ENCODE measurements at regions not wholly inside any gene's neighbourhood (a gene's known extent, or its start where the extent isn't known, plus 50 kb on each side); places are given as distances from the start of the nearest gene placed in this dataset.
"Not testable (repeated sequence)": the region's sequence is repeated elsewhere in the genome, so short reads cannot be mapped to it uniquely, and the experiment has no call there.

- no peak for DNase-seq (ENCODE audit: low spot score)
Observed at GRCh38 chr4:173765751-173766150, 235.7 kb upstream of the HAND2 start.

GRCh38 chr4:173763389-173763788 is 233.4 kb upstream of the HAND2 start:
- no peak for DNase-seq (ENCODE audit: low spot score)

DNA sequence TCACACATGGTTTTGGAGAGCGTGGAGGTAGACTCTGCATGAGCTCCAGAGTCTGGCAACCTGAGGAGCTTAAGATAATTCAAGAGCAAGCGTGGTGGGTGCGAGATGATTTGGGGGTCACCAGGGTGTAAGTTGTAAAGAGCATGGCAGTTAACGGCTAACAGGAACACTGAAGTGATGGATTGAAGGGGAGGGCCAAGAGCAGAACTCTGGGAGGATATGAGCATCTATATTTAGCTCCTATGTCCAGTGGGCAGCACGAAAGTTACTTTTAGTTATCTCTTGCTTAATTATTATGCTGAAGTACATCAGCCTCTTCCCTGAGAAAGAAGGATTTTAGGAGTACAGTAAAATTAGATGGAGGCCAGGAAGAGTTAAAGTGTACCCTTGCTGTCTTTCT is 231.9 kb upstream of the HAND2 start:
- DNase-seq (ENCODE audit: low spot score): no peak

DNA sequence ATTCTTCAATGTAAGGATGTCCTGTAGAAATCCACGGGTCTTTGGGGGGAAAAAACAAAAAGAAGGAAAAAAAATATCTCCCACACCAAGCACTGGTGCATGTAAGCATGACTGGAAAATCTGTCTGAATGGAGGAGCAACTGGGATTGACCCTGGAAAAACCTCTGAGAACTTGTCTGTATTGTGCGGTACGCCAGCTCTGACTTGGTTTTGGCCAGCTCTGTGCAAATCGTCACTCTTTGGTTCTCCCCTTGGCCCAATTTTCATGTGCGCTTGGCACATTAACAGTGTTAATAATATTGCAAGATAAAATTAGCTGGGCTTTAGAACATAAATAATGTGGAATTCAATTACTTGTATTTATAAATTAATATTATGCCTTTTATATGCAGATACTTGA is 231.2 kb upstream of the HAND2 start:
- no peak for DNase-seq (ENCODE audit: low spot score)

- DNase-seq (ENCODE audit: low spot score): no peak
Observed at GRCh38 chr4:173758132-173758531, 228.1 kb upstream of the HAND2 start.

GRCh38 chr4:173753408-173753807 is 223.4 kb upstream of the HAND2 start:
- DNase-seq (ENCODE audit: low spot score): no peak

GRCh38 chr4:173752610-173753230 is 222.7 kb upstream of the HAND2 start:
- no peak for DNase-seq (ENCODE audit: low spot score)

GRCh38 chr4:173748353-173748752 is 218.3 kb upstream of the HAND2 start:
- DNase-seq (ENCODE audit: low spot score): no peak

- DNase-seq (ENCODE audit: low spot score): no peak
Observed at GRCh38 chr4:173747537-173748257, 217.7 kb upstream of the HAND2 start.

DNA sequence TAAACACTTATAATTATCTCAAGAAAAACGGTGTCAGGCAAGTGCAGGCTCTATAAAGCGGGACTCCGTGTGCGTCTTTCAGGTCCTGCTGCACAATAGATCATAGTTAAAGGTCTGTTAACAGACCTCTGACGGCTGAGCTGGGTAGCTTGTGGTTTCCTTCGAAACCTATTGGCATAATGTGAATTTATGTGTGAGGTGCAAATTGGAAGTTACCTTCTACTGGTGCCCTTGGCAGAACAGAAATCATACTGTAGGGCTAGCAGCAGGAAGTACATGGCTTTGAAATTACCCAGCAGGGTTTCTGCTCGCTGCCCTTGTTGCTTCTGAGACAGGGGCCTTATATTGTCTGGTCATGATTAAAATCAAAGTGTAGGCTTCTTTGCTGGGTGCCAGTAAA is 216.4 kb upstream of the HAND2 start:
- no peak for DNase-seq (ENCODE audit: low spot score)

DNA sequence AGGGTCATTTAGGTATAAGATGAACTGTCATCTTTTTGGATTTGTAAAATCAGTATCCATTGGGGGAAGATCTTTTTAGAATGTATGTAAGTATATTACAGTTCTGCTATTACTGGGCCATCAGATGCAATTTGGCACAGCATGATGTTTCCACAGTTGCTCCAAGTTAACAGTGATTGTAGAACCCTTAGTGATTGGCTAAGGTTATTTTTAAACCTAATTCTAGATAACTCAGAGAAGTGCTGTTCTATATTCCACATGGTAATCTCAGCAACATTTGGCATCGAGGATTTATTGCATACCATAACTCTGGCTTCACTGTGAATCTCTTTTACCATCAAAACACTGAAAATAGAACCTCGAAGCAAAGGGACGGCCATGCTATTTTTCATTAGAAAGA is 215.7 kb upstream of the HAND2 start:
- no peak for DNase-seq (ENCODE audit: low spot score)

DNA sequence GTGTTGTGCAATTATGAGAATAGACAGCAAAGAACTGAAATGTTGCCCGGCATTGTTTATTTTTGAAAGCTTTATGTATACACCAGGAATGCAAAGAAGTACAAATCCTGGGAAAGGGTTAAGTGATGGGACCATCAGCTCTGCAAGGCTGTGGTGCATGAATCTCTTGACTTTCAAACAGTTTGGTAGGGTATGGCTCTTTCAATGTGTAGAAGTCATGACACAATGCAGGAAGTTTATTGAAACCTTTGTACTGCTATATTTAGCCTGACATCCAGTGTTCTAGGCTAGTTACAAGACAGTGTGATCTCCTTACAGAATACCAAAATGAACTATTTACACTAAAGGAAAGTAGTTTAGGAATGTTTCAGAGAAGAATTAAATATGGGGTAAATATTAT is 206.8 kb upstream of the HAND2 start:
- no peak for DNase-seq (ENCODE audit: low spot score)

- DNase-seq (ENCODE audit: low spot score): no peak
Observed at GRCh38 chr4:173735585-173735984, 205.6 kb upstream of the HAND2 start.

- no peak for DNase-seq (ENCODE audit: low spot score)
Observed at GRCh38 chr4:173735049-173735448, 205.0 kb upstream of the HAND2 start.

DNA sequence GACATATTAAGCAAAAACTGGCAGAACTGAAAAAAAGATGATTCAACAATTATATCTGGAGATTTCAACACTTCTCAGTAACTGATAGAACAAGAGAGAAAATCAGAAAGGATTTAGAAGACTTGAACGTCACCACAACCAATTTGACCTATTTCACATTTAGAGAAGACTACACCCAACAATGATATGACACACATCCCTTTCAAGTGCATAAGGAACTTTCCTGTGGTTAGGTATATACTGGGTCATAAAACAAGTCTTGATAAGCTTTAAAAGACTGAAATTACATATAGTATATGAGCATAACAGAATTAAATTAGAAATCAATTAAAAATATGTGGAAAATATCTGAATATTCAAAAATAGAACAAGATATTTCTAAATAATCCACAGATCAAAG is 201.2 kb upstream of the HAND2 start:
- DNase-seq (ENCODE audit: low spot score): no peak

DNA sequence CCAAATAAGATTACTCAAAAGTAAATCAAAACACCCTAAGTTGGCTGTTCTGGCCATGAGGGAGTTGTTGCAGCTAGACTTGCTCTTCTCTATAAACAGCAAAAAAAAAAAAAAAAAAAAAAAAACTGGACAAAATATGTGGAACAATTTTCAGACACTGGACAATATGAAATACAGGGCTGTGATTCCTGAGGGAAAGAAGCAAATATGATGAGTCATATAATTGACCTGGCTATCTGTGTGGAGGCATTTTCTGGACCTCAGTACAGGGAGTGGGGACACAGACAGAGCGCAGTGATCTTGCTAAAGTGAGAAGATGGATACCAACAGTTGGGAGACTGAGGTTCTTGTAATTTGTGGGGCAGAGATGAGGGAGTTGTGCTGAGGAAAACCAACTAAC is 192.0 kb upstream of the HAND2 start:
- no peak for DNase-seq (ENCODE audit: low spot score)

GRCh38 chr4:173718504-173718903 is 188.5 kb upstream of the HAND2 start:
- not testable (repeated sequence) for DNase-seq (ENCODE audit: low spot score)

GRCh38 chr4:173717581-173717980 is 187.6 kb upstream of the HAND2 start:
- DNase-seq (ENCODE audit: low spot score): no peak

- DNase-seq (ENCODE audit: low spot score): no peak
Observed at GRCh38 chr4:173714456-173714855, 184.4 kb upstream of the HAND2 start.

DNA sequence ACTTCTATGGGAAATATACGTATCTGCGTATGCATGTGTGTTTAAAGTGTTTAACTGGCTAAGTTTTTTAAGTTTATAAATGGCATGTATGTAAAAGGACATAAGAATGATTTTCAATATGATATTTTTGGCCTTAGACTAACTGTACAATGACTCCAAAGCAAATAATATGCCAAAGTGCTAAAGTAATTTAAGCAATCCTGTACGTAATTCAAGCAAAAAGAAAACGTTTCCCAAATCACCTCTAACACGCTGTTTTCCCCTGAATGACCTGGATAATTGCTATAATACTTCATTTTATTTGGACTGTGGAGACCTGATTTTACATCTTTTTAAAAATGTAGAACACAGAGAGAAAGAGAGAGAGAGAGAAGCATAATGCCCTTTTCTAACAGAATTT is 183.0 kb upstream of the HAND2 start:
- no peak for DNase-seq (ENCODE audit: low spot score)

DNA sequence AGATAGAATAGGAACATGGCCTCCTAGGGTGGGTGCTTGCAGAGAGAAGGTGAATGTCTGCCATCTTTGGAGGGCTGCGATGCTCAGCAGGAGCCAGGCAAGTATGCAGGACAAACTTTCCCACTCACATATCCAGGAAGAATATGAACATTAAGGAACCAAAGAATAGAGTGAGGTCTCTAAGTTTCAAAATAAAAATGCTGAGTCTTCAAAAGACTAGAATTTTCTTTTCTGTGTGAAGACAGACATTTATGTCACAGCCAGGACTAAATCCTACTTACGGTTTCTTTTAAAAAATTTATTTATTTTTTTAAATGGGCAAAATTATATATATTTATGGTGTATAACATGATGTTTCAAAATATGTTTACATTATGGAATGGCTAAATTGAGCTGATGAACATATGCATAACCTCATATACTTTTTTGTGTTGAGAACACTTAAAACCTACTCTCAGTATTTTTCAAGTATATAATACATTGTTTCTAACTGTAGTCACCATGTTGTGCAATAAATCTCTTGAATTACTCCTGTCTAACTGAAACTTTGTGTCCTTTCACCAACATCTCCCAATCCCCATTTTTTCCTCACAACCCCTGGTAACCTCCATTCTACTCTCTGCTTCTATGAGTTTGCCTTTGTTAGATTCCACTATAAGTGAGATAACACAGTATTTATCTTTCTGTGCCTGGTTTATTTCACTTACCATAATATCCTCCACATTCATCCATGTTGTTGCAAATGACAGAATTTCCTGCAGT is 177.8 kb upstream of the HAND2 start:
- DNase-seq (ENCODE audit: low spot score): no peak

DNA sequence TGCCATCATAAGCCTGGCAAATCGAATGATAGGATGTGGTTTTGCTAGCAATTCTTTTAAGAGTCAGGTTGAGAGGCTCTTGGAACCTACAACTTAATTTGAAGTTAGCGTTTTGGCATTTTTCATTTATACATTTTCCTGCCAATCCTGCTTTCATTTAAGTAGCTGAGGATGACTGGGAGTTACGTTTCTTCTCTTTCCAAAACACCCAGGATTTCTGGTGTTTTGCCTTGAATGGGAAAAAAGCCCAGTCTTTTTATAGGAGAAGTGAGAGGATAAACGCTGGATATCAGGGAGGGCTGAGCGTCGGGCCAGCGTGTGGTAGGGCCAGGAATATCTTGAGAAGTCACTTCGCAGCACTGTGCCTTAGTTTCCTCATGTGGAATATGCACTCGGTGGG is 174.2 kb upstream of the HAND2 start:
- DNase-seq (ENCODE audit: low spot score): no peak

GRCh38 chr4:173703021-173703420 is 173.0 kb upstream of the HAND2 start:
- no peak for DNase-seq (ENCODE audit: low spot score)
